GM12864 (cell line): ENCODE measurements at regions not wholly inside any gene's neighbourhood (a gene's known extent, or its start where the extent isn't known, plus 50 kb on each side); places are given as distances from the start of the nearest gene placed in this dataset.

Experiments
- DNase-seq: peaks from one replicate; pipeline ENCODE4 v3.0.0-alpha.2; 2011; ENCODE audit warnings: low read depth
- H3K4me3 ChIP-seq: 2 replicates; pipeline ENCODE4 v1.5.1; 2011; ENCODE audit warnings: mild to moderate bottlenecking, low read depth, low read length, control low read depth
- CTCF ChIP-seq: IDR thresholded peaks from 2 replicates; pipeline ENCODE4 v1.5.1; 2011; ENCODE audit warnings: low read depth, mild to moderate bottlenecking, moderate library complexity, low read length, control low read depth, inconsistent platforms; ENCODE audit errors: missing control alignments

- TF ChIP-seq CTCF: no peak
- no peak for DNase-seq
- no peak overlapping the region for H3K4me3 ChIP-seq
Observed at GRCh38 chr2:190792956-190793888, 87.4 kb upstream of the GLS start.

GRCh38 chr2:190794377-190794776 lies 86.2 kb upstream of the GLS start:
- DNase-seq: no peak
- no peak for TF ChIP-seq CTCF
- no peak overlapping the region for H3K4me3 ChIP-seq

GRCh38 chr2:190794790-190795189 lies 85.8 kb upstream of the GLS start:
- no peak for TF ChIP-seq CTCF
- no peak overlapping the region for H3K4me3 ChIP-seq
- DNase-seq: no peak

GRCh38 chr2:190795686-190796085 lies 84.9 kb upstream of the GLS start:
- no peak for TF ChIP-seq CTCF
- H3K4me3 ChIP-seq: no peak overlapping the region
- DNase-seq: no peak

- no peak overlapping the region for H3K4me3 ChIP-seq
- TF ChIP-seq CTCF: no peak
- no peak for DNase-seq
Observed at GRCh38 chr2:190799999-190800398, 80.6 kb upstream of the GLS start.

- no peak for TF ChIP-seq CTCF
- DNase-seq: no peak
- H3K4me3 ChIP-seq: no peak overlapping the region
Observed at GRCh38 chr2:190800528-190800927, 80.1 kb upstream of the GLS start.

GRCh38 chr2:190802129-190802528 lies 78.5 kb upstream of the GLS start:
- H3K4me3 ChIP-seq: no peak overlapping the region
- TF ChIP-seq CTCF: no peak
- no peak for DNase-seq
